OCI-LY3 (cell line): ENCODE measurements at regions not wholly inside any gene's neighbourhood (a gene's known extent, or its start where the extent isn't known, plus 50 kb on each side); places are given as distances from the start of the nearest gene placed in this dataset.

Experiments used
- H2AFZ ChIP-seq: fragments of 200-600, 300-600 bp; shearing (Covaris generic); 2 replicates; pipeline ENCODE4 v1.6.0; 2014; ENCODE audit warnings: antibody characterized with exemption, low read depth, low read length
- H3K27ac ChIP-seq: fragments of 200-600, 300-600 bp; sonication (generic); 2 replicates; pipeline ENCODE4 v1.5.1; 2014; ENCODE audit warnings: mild to moderate bottlenecking, low read length, moderate library complexity, mixed read lengths
- H3K27me3 ChIP-seq: fragments of 200-600, 300-600 bp; sonication (generic); 2 replicates; pipeline ENCODE4 v1.6.1; 2014; ENCODE audit warnings: low read depth, low read length, mixed read lengths
- H3K36me3 ChIP-seq: fragments of 200-600, 300-600 bp; sonication (generic); replicated peaks from 2 replicates; pipeline ENCODE3; 2014; ENCODE audit warnings: low read depth, low read length, mixed read lengths
- H3K4me1 ChIP-seq: fragments of 300-600, 200-600 bp; sonication (generic); 2 replicates; pipeline ENCODE4 v1.6.1; 2014; ENCODE audit warnings: low read length, mixed read lengths
- H3K4me2 ChIP-seq: fragments of 200-600, 300-600 bp; sonication (generic); 2 replicates; pipeline ENCODE4 v1.6.1; 2014; ENCODE audit warnings: low read length, mixed read lengths
- H3K4me3 ChIP-seq: fragments of 300-600, 200-600 bp; sonication (generic); 2 replicates; pipeline ENCODE4 v1.5.1; 2014; ENCODE audit warnings: antibody characterized with exemption, mild to moderate bottlenecking, low read length, moderate library complexity
- H3K79me2 ChIP-seq: fragments of 300-600, 200-600 bp; shearing (Covaris generic); 2 replicates; pipeline ENCODE4 v1.6.1; 2014; ENCODE audit warnings: mild to moderate bottlenecking, low read length, mixed read lengths
- H3K9ac ChIP-seq: fragments of 300-600, 200-600 bp; shearing (Covaris generic); 2 replicates; pipeline ENCODE4 v1.6.0; 2014; ENCODE audit warnings: mild to moderate bottlenecking, low read length, moderate library complexity
- H3K9me3 ChIP-seq: fragments of 200-600, 300-600 bp; shearing (Covaris generic); 2 replicates; pipeline ENCODE4 v1.6.1; 2014; ENCODE audit warnings: low read length, mixed read lengths; ENCODE audit not compliant: insufficient read depth
- H4K20me1 ChIP-seq: fragments of 200-600, 300-600 bp; sonication (generic); 2 replicates; pipeline ENCODE4 v1.6.1; 2016; ENCODE audit warnings: low read length, mixed read lengths; ENCODE audit not compliant: insufficient read depth
- EZH2phosphoT487 ChIP-seq: fragments of 200-600 bp; shearing (Covaris generic); IDR thresholded peaks from 2 replicates; pipeline ENCODE4 v1.6.1; 2018; ENCODE audit warnings: antibody characterized with exemption, mixed run types, low read depth
- TF ChIP-seq, protein P1 (sequence below): fragments of 200-600, 300-600 bp; sonication (generic); IDR thresholded peaks from 2 replicates; pipeline ENCODE4 v1.5.1; 2014; ENCODE audit warnings: antibody characterized with exemption, low read length, low read depth

DNA sequence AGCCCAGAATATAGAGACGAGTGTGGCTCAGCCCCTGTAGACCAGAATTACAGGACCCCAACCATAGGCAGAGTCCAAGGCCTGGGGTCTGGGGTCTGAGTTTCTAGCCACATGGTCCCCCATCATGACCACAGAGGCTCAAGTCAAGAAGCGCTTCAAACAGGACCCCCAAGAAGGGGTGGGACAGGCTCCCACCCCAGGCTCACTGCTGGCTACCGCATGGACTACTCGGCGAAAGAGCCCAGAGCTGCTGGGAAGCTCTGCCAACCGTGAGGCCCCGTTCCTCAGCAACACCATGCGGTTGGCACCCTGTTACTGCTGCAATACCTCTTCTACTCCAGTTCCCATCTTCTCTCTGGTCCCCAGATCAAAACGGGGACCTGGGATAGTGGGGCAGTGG is 254.8 kb downstream of the TEX29 start:
- no peak overlapping the region for H3K27ac ChIP-seq
- H3K79me2 ChIP-seq = no peaks in the 10 kb centered on the region
- no peak overlapping the region for H2AFZ ChIP-seq
- H3K4me1 ChIP-seq = no peaks in the 10 kb centered on the region
- peaks cover 14% of the 10 kb centered on the region for H3K9me3 ChIP-seq
- no peak overlapping the region for H3K4me2 ChIP-seq
- TF ChIP-seq, protein P1, sequence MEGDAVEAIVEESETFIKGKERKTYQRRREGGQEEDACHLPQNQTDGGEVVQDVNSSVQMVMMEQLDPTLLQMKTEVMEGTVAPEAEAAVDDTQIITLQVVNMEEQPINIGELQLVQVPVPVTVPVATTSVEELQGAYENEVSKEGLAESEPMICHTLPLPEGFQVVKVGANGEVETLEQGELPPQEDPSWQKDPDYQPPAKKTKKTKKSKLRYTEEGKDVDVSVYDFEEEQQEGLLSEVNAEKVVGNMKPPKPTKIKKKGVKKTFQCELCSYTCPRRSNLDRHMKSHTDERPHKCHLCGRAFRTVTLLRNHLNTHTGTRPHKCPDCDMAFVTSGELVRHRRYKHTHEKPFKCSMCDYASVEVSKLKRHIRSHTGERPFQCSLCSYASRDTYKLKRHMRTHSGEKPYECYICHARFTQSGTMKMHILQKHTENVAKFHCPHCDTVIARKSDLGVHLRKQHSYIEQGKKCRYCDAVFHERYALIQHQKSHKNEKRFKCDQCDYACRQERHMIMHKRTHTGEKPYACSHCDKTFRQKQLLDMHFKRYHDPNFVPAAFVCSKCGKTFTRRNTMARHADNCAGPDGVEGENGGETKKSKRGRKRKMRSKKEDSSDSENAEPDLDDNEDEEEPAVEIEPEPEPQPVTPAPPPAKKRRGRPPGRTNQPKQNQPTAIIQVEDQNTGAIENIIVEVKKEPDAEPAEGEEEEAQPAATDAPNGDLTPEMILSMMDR = no peak
- no peak for TF ChIP-seq EZH2phosphoT487
- H3K27me3 ChIP-seq = no peaks in the 10 kb centered on the region
- H4K20me1 ChIP-seq = no peaks in the 10 kb centered on the region
- no peak overlapping the region for H3K4me3 ChIP-seq
- H3K36me3 ChIP-seq = no peaks in the 10 kb centered on the region
- no peak overlapping the region for H3K9ac ChIP-seq

DNA sequence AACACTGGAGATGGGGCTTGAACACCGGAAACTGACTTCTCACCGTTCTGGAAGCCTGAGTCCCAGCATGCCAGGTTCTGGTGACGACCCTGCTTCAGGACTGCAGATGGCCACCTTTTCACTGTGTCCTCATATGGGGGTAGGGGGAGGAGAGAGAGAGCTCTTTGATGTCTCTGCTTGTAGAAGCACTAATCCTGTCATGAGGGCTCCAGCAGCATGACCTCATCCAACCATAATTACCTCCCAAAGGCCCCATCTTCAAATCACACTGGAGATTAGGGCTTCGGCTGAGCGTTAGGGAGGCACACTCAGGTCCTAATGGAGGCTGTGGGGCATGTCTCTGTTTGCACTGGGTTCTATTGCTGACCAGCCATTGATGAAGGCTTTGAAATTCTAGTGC is 255.3 kb downstream of the TEX29 start:
- H3K9me3 ChIP-seq = peaks cover 14% of the 10 kb centered on the region
- TF ChIP-seq, protein P1 = no peak
- no peaks in the 10 kb centered on the region for H3K79me2 ChIP-seq
- H3K4me3 ChIP-seq = no peak overlapping the region
- H3K27ac ChIP-seq = no peak overlapping the region
- H3K4me1 ChIP-seq = no peaks in the 10 kb centered on the region
- H3K27me3 ChIP-seq = no peaks in the 10 kb centered on the region
- no peaks in the 10 kb centered on the region for H4K20me1 ChIP-seq
- no peak overlapping the region for H3K4me2 ChIP-seq
- no peak overlapping the region for H2AFZ ChIP-seq
- no peaks in the 10 kb centered on the region for H3K36me3 ChIP-seq
- no peak overlapping the region for H3K9ac ChIP-seq

DNA sequence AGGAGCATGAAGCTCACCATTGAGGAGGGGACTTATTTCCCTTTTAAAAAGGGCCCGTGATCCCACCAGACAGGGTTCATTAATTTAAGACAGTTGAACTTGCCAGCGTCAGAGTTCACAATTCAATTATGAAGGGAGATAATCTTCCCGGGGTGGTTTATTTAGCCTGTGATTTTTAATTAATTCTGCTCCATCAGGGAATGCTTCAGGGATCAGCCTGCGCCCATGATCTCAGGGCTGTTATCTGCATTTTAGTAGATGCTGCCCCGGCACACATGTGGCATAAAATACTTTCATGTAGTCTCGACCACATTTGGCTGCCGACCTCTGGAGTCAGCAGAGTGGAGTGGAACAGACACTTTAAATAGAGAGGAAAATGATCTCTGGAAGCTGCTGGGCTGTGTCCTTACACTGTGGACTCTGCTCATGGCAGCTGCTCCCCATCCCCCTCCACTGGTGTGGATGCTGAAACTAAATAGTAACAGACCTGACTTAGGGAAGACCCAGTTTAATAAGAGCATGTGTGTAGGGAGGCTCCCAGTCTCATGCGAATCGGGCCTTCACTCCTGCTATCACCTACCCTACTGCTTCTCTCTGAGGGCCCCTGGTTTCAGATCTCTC is 256.9 kb downstream of the TEX29 start:
- Histone ChIP-seq H3K27ac (no peak overlapping the region), H3K4me3 (no peak overlapping the region), H3K9ac (no peak overlapping the region)

DNA sequence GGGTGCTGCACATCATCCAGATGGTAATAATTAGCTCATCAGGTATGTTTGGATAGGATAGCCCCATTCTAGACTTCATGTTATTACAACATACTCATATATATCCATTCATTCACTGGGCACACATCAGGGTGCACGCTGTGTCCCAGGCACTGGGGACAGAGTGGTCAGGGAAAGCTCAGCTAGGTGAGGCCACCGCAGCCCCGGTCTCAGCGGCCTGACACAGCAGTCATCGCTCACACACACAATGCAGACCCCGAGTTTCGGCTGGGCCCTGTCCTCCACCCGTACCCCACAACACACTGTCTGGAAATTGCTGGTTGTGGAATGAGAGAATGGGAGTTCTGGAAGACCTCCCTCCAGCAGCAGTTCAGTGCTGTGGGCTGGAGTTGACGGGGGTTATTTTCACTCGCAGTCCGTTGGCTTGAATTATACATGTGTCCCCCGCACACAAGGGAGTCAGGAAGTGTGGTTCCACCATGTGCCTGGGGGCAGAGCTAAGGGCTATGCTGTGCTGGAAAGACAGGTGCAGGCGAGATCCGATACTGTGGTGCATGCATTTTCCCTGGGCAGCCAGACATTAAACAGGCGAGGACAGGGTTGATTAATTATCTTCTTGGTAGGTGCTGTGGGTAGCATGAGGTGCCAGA is 257.6 kb downstream of the TEX29 start:
- H3K4me1 ChIP-seq = no peaks in the 10 kb centered on the region
- no peak overlapping the region for H3K9ac ChIP-seq
- H3K79me2 ChIP-seq = no peaks in the 10 kb centered on the region
- H3K27me3 ChIP-seq = no peaks in the 10 kb centered on the region
- H3K4me2 ChIP-seq = no peak overlapping the region
- no peak overlapping the region for H2AFZ ChIP-seq
- H3K27ac ChIP-seq = no peak overlapping the region
- H3K36me3 ChIP-seq = no peaks in the 10 kb centered on the region
- H3K9me3 ChIP-seq = peaks cover 14% of the 10 kb centered on the region
- TF ChIP-seq EZH2phosphoT487 = no peak
- TF ChIP-seq, protein P1 = no peak
- no peak overlapping the region for H3K4me3 ChIP-seq
- no peaks in the 10 kb centered on the region for H4K20me1 ChIP-seq

More for the DNA sequence above, 256.9 kb downstream of the TEX29 start:
- H4K20me1 ChIP-seq = no peaks in the 10 kb centered on the region
- no peaks in the 10 kb centered on the region for H3K79me2 ChIP-seq
- H2AFZ ChIP-seq = no peak overlapping the region
- H3K4me1 ChIP-seq = no peaks in the 10 kb centered on the region
- TF ChIP-seq EZH2phosphoT487 = no peak
- TF ChIP-seq, protein P1 = no peak
- H3K9me3 ChIP-seq = peaks cover 14% of the 10 kb centered on the region
- no peak overlapping the region for H3K4me2 ChIP-seq
- no peaks in the 10 kb centered on the region for H3K27me3 ChIP-seq
- no peaks in the 10 kb centered on the region for H3K36me3 ChIP-seq
